ENCODE measurements at regions not wholly inside any gene's neighbourhood (a gene's known extent, or its start where the extent isn't known, plus 50 kb on each side); places are given as distances from the start of the nearest gene placed in this dataset.

- FAIRE-seq: no peak
- 68 to 70% methylated on average over 4 of the region's 4 CpGs for WGBS, 2 donors
- no peak for TF ChIP-seq CTCF (IDR thresholded peaks at IDR 0.05)
Measured at GRCh38 chr20:7656687-7657467, 283.4 kb downstream of the HAO1 start.

GRCh38 chr20:7657569-7657968 is 282.7 kb downstream of the HAO1 start:
- intact Hi-C loops (cut with DNase I): no loop called here
- Histone ChIP-seq H3K4me1 (no peaks in the 10 kb centered on the region), H3K9me3 (no peaks in the 10 kb centered on the region)

More at GRCh38 chr20:7656687-7657467, 283.4 kb downstream of the HAO1 start:
- H3K9me3 ChIP-seq: no peaks in the 10 kb centered on the region
- H3K27ac ChIP-seq: no peak overlapping the region
- H3K4me1 ChIP-seq: no peaks in the 10 kb centered on the region
- ATAC-seq (no peak), DNase-seq (no peak)
- H3K27me3 ChIP-seq: no peaks in the 10 kb centered on the region
- intact Hi-C loops (cut with DNase I): no loop called here
- H3K4me3 ChIP-seq: no peak overlapping the region
- no peaks in the 10 kb centered on the region for H3K36me3 ChIP-seq

GRCh38 chr20:7660165-7660564 is 280.1 kb downstream of the HAO1 start:
- no peaks in the 10 kb centered on the region for H3K27me3 ChIP-seq
- DNase-seq: no peak
- H3K36me3 ChIP-seq: no peaks in the 10 kb centered on the region
- WGBS, 2 donors: 84 to 92% methylated on average over 3 of the region's 3 CpGs
- FAIRE-seq: no peak
- no peak overlapping the region for H3K4me3 ChIP-seq
- no peak for ATAC-seq
- no peak for TF ChIP-seq CTCF (IDR thresholded peaks at IDR 0.05)
- no peaks in the 10 kb centered on the region for H3K4me1 ChIP-seq
- intact Hi-C loops (cut with DNase I): no loop called here
- H3K27ac ChIP-seq: no peak overlapping the region
- H3K9me3 ChIP-seq: no peaks in the 10 kb centered on the region

More at GRCh38 chr20:7657569-7657968, 282.7 kb downstream of the HAO1 start:
- 74 to 76% methylated on average over 2 of the region's 2 CpGs for WGBS, 2 donors
- TF ChIP-seq CTCF (IDR thresholded peaks at IDR 0.05): no peak
- DNase-seq (no peak), FAIRE-seq (no peak), ATAC-seq (no peak)
- Histone ChIP-seq H3K36me3 (no peaks in the 10 kb centered on the region), H3K27ac (no peak overlapping the region), H3K27me3 (no peaks in the 10 kb centered on the region), H3K4me3 (no peak overlapping the region)

GRCh38 chr20:7665376-7665775 is 274.9 kb downstream of the HAO1 start:
- no peaks in the 10 kb centered on the region for H3K9me3 ChIP-seq
- H3K36me3 ChIP-seq: no peaks in the 10 kb centered on the region
- FAIRE-seq (no peak), ATAC-seq (no peak), DNase-seq (no peak)
- WGBS, 2 donors: 39 to 40% methylated on average over 2 of the region's 2 CpGs
- no peaks in the 10 kb centered on the region for H3K27me3 ChIP-seq
- no peak overlapping the region for H3K4me3 ChIP-seq
- H3K4me1 ChIP-seq: no peaks in the 10 kb centered on the region
- TF ChIP-seq CTCF (IDR thresholded peaks at IDR 0.05): no peak
- intact Hi-C loops (cut with DNase I): no loop called here
- H3K27ac ChIP-seq: no peak overlapping the region

GRCh38 chr20:7667194-7667593 is 273.1 kb downstream of the HAO1 start:
- FAIRE-seq: no peak
- no peaks in the 10 kb centered on the region for H3K36me3 ChIP-seq
- no peak for TF ChIP-seq CTCF (IDR thresholded peaks at IDR 0.05)
- no peak overlapping the region for H3K4me3 ChIP-seq
- H3K27me3 ChIP-seq: no peaks in the 10 kb centered on the region
- no peak for ATAC-seq
- DNase-seq: no peak
- H3K27ac ChIP-seq: no peak overlapping the region
- intact Hi-C loops (cut with DNase I): no loop called here
- 22 to 29% methylated on average over 4 of the region's 4 CpGs for WGBS, 2 donors
- H3K9me3 ChIP-seq: no peaks in the 10 kb centered on the region
- H3K4me1 ChIP-seq: no peaks in the 10 kb centered on the region
